HEK293 (cell line): ENCODE measurements at regions not wholly inside any gene's neighbourhood (a gene's known extent, or its start where the extent isn't known, plus 50 kb on each side); places are given as distances from the start of the nearest gene placed in this dataset.

Experiments used
- KLF16 ChIP-seq: fragments of 450-650 bp; formaldehyde crosslinking; IDR thresholded peaks from 2 replicates; pipeline ENCODE4 v1.5.1; 2017; ENCODE audit warnings: missing biosample characterization, missing genetic modification characterization
- REST ChIP-seq: fragments of 450-650 bp; formaldehyde crosslinking; IDR thresholded peaks from 2 replicates; pipeline ENCODE4 v1.5.1; 2016; ENCODE audit warnings: missing biosample characterization, missing genetic modification characterization
- YY1 ChIP-seq: fragments of 450-650 bp; formaldehyde crosslinking; IDR thresholded peaks from 2 replicates; pipeline ENCODE4 v1.5.1; 2018; ENCODE audit warnings: missing biosample characterization, missing genetic modification characterization
- ZBTB7A ChIP-seq: fragments of 450-650 bp; formaldehyde crosslinking; IDR thresholded peaks from 2 replicates; pipeline ENCODE4 v1.5.1; 2016; ENCODE audit warnings: low read depth, missing biosample characterization, missing genetic modification characterization
- ZNF239 ChIP-seq: fragments of 450-650 bp; formaldehyde crosslinking; IDR thresholded peaks from 2 replicates; pipeline ENCODE4 v1.5.1; 2016; ENCODE audit warnings: missing biosample characterization, missing genetic modification characterization
- ZNF324 ChIP-seq: fragments of 450-650 bp; formaldehyde crosslinking; IDR thresholded peaks from 2 replicates; pipeline ENCODE4 v1.5.1; 2016; ENCODE audit warnings: missing biosample characterization, missing genetic modification characterization
- ZNF416 ChIP-seq: fragments of 450-650 bp; formaldehyde crosslinking; IDR thresholded peaks from 2 replicates; pipeline ENCODE4 v1.5.1; 2016; ENCODE audit warnings: missing biosample characterization, missing genetic modification characterization
- TF ChIP-seq, protein P1 (sequence below): fragments of 450-650 bp; formaldehyde crosslinking; IDR thresholded peaks from 2 replicates; pipeline ENCODE4 v1.5.1; 2016; ENCODE audit warnings: missing biosample characterization, missing genetic modification characterization
- TF ChIP-seq, protein P2 (sequence below): fragments of 450-650 bp; formaldehyde crosslinking; IDR thresholded peaks from 2 replicates; pipeline ENCODE4 v1.5.1; 2016; ENCODE audit warnings: missing biosample characterization, missing genetic modification characterization, low read depth

- no peak for TF ChIP-seq KLF16 (tag by site-specific recombination)
- TF ChIP-seq, protein P1, sequence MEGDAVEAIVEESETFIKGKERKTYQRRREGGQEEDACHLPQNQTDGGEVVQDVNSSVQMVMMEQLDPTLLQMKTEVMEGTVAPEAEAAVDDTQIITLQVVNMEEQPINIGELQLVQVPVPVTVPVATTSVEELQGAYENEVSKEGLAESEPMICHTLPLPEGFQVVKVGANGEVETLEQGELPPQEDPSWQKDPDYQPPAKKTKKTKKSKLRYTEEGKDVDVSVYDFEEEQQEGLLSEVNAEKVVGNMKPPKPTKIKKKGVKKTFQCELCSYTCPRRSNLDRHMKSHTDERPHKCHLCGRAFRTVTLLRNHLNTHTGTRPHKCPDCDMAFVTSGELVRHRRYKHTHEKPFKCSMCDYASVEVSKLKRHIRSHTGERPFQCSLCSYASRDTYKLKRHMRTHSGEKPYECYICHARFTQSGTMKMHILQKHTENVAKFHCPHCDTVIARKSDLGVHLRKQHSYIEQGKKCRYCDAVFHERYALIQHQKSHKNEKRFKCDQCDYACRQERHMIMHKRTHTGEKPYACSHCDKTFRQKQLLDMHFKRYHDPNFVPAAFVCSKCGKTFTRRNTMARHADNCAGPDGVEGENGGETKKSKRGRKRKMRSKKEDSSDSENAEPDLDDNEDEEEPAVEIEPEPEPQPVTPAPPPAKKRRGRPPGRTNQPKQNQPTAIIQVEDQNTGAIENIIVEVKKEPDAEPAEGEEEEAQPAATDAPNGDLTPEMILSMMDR (tag by site-specific recombination): no peak
- TF ChIP-seq YY1 (tag by site-specific recombination): no peak
- TF ChIP-seq REST (tag by site-specific recombination): no peak
- TF ChIP-seq ZNF239 (tag by site-specific recombination): no peak
- TF ChIP-seq ZNF416: no peak
- no peak for TF ChIP-seq ZNF324 (tag by site-specific recombination)
- TF ChIP-seq, protein P2, sequence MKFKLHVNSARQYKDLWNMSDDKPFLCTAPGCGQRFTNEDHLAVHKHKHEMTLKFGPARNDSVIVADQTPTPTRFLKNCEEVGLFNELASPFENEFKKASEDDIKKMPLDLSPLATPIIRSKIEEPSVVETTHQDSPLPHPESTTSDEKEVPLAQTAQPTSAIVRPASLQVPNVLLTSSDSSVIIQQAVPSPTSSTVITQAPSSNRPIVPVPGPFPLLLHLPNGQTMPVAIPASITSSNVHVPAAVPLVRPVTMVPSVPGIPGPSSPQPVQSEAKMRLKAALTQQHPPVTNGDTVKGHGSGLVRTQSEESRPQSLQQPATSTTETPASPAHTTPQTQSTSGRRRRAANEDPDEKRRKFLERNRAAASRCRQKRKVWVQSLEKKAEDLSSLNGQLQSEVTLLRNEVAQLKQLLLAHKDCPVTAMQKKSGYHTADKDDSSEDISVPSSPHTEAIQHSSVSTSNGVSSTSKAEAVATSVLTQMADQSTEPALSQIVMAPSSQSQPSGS (tag by site-specific recombination): no peak
- no peak for TF ChIP-seq ZBTB7A (tag by site-specific recombination)
Measured at GRCh38 chr16:73230651-73231050, 182.7 kb upstream of the ZFHX3 start.
